Stimulated activated CD8-positive, alpha-beta memory T cell treated with anti-CD3 and anti-CD28 coated beads, Interleukin-15, amount 100 ng/mL, for 4 hours (primary cell): ENCODE measurements at regions not wholly inside any gene's neighbourhood (a gene's known extent, or its start where the extent isn't known, plus 50 kb on each side); places are given as distances from the start of the nearest gene placed in this dataset.
"Not testable (repeated sequence)": the region's sequence is repeated elsewhere in the genome, so short reads cannot be mapped to it uniquely, and the experiment has no call there.

Source experiments
- DNase-seq, 2 donors: peaks; one replicate each; pipeline ENCODE4 v3.0.0-alpha.2; 2020; ENCODE audit warnings: low read depth in 2 of 2

DNA sequence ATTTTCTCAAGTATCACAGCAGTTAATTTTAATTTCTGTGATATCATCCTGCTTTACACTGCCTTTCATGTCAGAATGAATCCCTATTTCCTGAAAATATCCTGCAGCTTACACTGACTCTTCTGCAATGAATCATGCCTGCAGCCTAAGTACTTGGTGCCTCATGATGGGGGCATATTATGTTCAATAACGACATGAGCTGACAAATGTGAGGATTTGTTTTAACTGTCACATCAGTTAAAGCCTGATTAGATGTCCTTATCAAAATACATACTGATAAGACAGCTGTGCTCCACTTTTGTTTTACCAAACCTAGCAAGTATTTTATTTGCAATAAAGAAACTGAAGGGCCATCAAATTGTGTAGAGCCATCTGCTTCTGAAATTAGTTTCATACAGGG is 359.9 kb upstream of the AGA start:
- DNase-seq = no peak

- DNase-seq = no peak
Measured at GRCh38 chr4:177802661-177803060, 360.4 kb upstream of the AGA start.

GRCh38 chr4:177803151-177803550 is 360.9 kb upstream of the AGA start:
- DNase-seq = no peak

GRCh38 chr4:177809791-177810190 is 367.6 kb upstream of the AGA start:
- no peak for DNase-seq

DNA sequence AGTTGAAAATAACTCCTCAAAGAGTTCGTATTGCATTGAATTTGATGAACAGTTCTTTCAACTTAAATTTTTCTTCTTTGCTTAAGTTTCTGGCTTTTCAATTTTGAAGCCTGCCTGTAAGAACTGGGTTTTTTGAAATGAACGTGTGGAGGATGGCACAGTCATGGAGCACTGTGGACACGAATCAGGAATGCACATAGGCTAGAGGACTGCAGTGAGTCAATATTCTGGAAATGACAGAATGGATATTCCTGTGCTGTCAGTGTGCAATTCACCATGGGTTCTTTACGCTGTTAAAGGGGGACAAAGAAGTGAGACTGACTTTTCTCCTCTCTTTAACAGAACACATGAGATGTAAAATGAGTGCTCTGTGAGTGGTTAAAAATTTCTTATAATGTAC is 368.0 kb upstream of the AGA start:
- no peak for DNase-seq

GRCh38 chr4:177818392-177818791 is 376.2 kb upstream of the AGA start:
- not testable (repeated sequence) for DNase-seq

- no peak for DNase-seq
Measured at GRCh38 chr4:177826973-177827372, 384.7 kb upstream of the AGA start.

DNA sequence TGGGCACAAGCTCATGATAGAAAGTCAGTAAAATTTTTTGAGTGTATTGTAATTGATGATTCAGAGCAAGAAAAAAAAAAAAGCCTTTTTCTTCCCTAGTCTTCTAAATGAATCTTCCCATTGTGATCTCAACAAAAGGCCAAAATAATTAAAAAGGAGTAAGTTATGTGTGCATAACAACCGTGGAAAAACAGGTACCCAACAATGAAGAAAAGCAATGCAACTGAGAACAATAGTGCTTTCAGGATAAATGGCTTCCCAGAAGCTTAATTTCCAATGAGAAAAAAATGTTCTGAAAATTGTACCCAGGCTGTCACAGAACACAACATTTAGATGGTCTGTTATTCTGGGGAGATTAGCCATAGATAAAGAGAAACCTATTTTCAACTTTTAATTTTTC is 399.0 kb upstream of the AGA start:
- no peak for DNase-seq

- no peak for DNase-seq
Measured at GRCh38 chr4:177853229-177853628, 411.0 kb upstream of the AGA start.

DNA sequence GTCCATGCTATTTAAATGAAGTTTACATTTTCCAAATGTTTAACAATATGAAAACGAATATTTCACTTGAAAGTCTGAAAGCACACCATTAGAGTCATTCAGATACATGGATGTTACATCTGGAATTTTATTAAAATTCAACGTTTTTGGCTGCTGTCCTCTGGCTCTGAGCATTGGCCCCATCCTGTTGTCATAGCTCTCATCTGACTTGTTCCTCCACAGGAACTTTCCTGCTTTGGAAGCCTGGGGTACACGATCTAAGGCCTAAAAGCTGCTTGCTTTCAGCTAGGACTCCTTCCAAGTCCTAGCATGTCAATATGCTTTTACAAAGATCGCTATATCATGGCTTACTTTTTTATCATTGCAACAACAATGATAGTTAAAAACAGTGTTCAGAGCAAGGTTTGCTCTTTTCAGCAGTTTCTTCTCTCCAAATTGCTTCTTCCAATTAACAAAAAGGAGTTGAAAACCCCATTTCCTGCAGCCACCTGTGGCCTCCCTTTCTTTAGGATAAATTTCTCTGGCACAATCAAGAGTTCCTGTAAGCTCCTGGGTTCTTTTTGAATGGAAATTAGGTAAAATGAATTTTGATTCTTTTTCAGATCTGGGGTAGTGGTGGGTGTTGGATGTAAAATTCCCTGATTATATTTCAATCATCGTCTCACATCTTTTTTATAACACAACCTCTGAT is 413.4 kb upstream of the AGA start:
- DNase-seq = no peak

DNA sequence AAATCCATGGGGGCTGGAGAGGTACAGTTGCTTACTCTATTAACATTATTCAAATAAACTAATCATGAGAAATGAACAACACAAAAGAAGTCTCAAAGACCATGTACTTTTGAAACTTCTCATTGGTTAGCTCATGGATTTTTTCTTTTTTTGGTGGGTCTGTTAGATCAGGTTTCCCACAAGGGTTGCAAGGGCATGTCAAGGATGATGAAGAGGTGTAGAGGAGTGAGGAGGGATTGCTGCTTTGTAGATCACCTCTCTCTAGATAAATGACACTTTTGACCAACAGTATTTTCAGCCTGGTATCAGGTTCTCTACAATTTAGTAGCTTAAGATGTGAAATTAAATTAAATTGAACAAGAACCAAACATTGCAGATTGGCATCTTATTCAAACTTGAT is 417.9 kb upstream of the AGA start:
- DNase-seq = no peak

DNA sequence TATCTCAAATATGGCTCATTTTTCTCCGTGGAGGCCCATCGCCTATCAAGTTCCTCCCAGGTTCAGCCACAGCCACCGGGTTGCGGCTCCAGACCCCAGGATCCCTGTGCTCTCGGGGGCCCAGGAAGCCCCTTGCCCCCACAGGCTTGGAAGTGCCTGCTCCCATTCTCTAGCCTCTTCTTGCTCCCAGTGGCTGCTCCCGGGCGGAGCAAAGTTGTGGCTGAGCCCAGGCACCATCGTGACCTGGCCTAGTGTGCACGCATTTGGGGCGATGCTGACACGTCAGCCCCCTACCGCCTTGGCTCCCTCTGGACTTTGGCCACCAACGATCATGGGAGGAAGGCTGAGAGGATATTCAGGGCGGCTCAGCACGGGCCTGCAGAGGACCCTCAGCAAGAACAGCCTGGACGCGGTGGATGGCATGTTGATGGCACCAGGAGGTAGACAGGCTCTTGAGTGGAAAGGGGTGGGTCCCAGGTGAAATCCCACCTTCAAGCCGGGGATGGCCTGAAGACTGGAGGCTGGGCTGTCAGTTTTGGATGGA is 419.4 kb upstream of the AGA start:
- no peak for DNase-seq

- no peak for DNase-seq
Measured at GRCh38 chr4:177862541-177863176, 420.4 kb upstream of the AGA start.

DNA sequence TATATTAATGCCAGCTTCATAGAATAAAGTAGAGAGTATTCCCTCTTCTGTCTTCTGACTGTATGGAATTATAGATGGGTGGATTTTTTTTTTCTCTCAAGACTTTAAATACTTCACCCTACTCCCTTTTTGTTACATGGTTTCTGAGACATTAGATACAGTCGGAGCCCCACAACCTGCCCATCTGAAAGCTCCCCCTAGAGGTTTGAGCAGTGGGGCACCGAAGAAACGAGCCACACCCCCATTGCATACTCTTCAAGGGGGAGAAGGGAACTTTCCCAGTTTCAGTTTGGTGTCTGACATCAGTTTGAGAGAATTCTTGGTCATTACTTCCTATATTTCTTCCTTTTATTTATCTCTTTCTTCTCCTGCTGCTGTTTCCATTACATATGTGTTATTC is 437.6 kb upstream of the AGA start:
- no peak for DNase-seq

DNA sequence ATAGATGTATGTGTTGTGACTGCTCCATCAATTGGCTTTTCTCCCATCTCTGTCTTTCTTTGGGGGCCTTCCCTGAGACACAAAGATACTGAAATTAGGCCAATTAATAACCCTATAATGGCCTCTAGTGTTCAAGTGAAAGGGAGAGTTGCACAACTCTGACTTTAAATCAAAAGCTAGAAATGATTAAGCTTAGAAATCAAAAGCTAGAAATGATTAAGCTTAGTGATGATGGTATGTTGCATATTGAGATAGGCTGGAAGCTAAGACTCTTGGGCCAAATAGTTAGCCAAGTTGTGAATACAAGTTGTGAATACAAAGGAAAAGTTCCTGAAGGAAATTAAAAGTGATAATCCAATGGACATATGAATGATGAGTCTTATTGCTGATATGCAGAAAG is 452.9 kb upstream of the AGA start:
- no peak for DNase-seq

DNA sequence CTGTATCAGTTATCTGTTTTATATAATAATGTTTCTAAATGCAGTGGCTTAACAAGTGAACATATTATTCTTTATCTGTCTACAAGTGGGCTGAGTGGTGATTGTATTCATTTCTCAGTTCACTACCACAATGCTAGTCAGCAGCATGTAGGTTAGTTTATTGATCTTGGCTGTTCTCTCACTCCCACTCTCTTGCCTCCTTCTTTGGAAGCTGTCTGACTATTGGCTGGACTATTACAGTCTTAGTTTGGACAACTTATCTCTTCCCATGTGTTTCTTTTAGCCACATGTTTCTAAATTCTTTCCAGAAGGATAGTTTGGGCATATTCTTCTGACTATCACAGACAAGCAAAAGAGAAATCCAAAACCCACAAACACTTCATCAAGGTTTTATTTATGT is 459.5 kb upstream of the AGA start:
- DNase-seq = no peak

DNA sequence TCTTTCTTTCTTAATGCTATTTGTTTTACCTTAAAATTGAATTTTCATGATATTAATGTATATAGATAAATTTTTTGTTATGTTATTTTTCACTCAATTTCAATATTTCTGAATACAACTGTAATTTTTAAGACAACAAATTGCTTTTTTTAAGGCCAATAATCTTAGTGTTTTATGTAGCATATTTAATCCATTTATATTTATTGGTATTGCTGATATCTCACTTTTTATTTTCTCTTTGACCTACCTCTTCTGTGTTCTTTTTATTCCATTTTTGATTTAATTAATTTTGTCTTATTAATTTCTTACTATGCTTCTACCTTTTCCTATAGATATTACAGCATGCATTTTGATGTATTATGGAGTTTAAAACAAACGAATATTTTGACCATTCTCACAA is 460.1 kb upstream of the AGA start:
- no peak for DNase-seq

GRCh38 chr4:177907736-177908424 is 465.6 kb upstream of the AGA start:
- DNase-seq = no peak

DNA sequence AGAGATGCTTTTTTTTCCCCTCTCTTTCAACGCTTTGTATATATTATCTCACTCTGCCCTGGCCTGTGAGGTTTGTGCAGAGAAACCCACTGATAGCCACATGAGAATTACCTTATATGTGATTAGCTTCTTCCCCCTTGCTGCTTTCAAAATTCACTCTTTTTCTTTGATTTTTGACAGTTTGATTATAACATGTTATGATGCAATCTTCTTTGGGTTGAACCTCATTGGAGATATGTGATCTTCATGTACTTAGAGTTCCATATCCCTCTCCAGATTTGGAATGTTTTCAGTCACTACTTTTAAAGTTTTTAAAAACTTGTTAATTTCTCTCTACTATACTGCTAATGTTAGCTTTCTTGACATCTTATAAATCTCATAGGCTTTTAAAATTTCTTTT is 479.5 kb upstream of the AGA start:
- DNase-seq = no peak

- DNase-seq = no peak
Measured at GRCh38 chr4:177923888-177924287, 481.7 kb upstream of the AGA start.

DNA sequence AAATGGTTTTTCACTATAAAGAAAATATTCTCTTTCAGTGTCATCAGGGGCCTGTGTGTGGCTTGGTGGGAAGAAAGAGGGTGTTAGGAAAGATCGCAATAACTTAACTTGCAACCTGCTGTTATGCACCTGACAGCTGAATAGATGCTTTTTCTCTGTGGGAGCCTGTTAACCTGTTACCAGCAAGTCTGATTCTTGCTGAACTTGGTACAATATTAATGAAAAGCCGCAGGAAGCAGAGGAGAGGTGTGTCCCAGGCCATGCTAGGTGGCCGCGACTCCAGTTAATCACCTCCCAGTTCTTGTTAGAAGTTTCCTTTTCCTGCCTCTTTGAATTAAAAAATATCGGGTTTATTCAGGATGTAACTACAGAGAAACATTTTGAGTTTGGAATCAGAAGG is 494.8 kb upstream of the AGA start:
- DNase-seq = no peak

- DNase-seq = no peak
Measured at GRCh38 chr4:177938226-177938625, 496.0 kb upstream of the AGA start.

DNA sequence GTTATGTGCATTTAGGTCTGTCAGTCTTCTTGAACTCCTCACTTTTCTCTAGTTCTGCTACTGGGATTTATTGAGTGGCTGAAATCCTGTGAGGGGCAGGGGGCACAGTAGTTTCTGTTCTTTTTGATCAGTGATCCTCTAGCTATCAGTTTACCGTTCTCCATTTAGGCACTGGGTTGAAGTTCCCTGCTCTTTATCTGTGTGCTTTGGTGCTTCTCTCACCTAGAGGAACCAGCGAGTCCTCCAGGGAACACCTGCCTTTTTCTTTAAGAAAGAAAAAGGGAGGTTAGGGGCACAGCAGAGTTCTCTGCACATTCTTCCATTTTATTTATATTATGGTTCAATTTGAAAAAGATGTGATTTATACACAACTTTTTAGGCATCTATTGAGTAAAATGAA is 503.0 kb upstream of the AGA start:
- DNase-seq = no peak
